ENCODE measurements at regions not wholly inside any gene's neighbourhood (a gene's known extent, or its start where the extent isn't known, plus 50 kb on each side); places are given as distances from the start of the nearest gene placed in this dataset.

DNA sequence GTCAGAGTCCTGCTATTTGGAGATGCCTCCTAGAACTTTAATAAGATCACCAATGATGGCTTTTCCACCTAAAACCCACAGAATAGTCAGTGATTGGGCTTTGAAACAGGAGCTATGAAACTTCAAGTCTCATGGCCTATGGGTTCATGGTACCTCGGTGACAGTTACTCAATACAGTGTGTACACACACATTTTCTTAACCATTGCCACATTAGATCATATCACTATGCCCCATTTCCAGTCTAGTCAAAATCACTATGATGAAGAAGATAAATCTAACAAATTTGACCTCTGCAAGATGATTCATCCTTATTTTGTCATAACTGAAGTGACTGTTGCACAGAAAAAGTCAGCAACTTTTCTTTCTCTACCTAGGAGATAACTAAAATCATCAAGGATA, 86.8 kb upstream of the OR13F1 start:
- H3K36me3 ChIP-seq = no peaks in the 10 kb centered on the region
- TF ChIP-seq EP300 (IDR thresholded peaks at IDR 0.05) = no peak
- TF ChIP-seq POLR2A (IDR thresholded peaks at IDR 0.05) = no peak
- no peak for TF ChIP-seq POLR2AphosphoS5 (IDR thresholded peaks at IDR 0.05)
- TF ChIP-seq CTCF (IDR thresholded peaks at IDR 0.05) = no peak
- no peaks in the 10 kb centered on the region for H3K4me1 ChIP-seq
- H3K27ac ChIP-seq = no peak overlapping the region
- H3K9me3 ChIP-seq = no peaks in the 10 kb centered on the region
- H3K4me3 ChIP-seq = no peak overlapping the region
- no peak for DNase-seq
- intact Hi-C loops (cut with DNase I; ENCODE audit: low total_unique reads) = no loop called here
- 87 to 93% (median 90%) methylated on average over 1 of the region's 1 CpG for WGBS, 5 donors
- H3K27me3 ChIP-seq = no peaks in the 10 kb centered on the region

DNA sequence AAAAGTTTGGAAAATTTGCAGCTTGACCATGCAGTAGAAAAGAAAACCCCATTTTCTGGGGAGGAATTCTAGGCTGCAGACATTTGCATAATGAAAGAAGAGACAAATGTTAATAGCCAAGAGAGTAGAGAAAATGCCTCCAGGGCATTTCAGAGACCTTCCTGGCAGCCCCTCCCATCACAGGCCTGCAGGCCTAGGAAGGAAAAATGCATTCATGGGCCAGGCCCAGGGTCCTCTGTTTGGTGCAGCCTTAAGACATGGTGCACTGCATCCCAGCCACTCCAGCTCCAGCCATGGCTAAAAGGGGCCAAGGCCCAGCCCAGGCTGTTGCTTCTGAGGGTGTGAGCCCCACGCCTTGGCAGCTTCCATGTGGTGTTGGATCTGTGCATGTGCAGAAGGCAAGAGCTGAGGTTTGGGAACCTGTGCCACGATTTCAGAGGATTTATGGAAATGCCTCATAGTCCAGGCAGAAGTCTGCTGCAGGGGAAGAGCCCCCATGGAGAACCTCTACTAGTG, 75.0 kb upstream of the OR13F1 start:
- no peak overlapping the region for H3K27ac ChIP-seq
- H3K27me3 ChIP-seq = no peaks in the 10 kb centered on the region
- H3K9me3 ChIP-seq = peaks cover 0 to 23% (median 10%) of the 10 kb centered on the region in 4 donors
- no peaks in the 10 kb centered on the region for H3K4me1 ChIP-seq
- TF ChIP-seq CTCF (IDR thresholded peaks at IDR 0.05) (no peak), POLR2A (IDR thresholded peaks at IDR 0.05) (no peak), POLR2AphosphoS5 (IDR thresholded peaks at IDR 0.05) (no peak), EP300 (IDR thresholded peaks at IDR 0.05) (no peak)
- no peaks in the 10 kb centered on the region for H3K36me3 ChIP-seq
- intact Hi-C loops (cut with DNase I; ENCODE audit: low total_unique reads) = no loop called here
- no peak overlapping the region for H3K4me3 ChIP-seq
- DNase-seq = no peak
- 50 to 60% (median 57%) methylated on average over 1 to 2 of the region's 2 CpGs for WGBS, 5 donors

GRCh38 chr9:104435059-104435458, 69.0 kb upstream of the OR13F1 start:
- Histone ChIP-seq H3K27ac (no peak overlapping the region), H3K4me3 (no peak overlapping the region), H3K27me3 (no peaks in the 10 kb centered on the region), H3K36me3 (no peaks in the 10 kb centered on the region), H3K4me1 (no peaks in the 10 kb centered on the region), H3K9me3 (peaks cover 0 to 4% (median 1%) of the 10 kb centered on the region in 4 donors)
- WGBS, 5 donors = 64 to 82% (median 76%) methylated on average over 4 of the region's 4 CpGs
- TF ChIP-seq CTCF (IDR thresholded peaks at IDR 0.05) (no peak), POLR2AphosphoS5 (IDR thresholded peaks at IDR 0.05) (no peak), EP300 (IDR thresholded peaks at IDR 0.05) (no peak), POLR2A (IDR thresholded peaks at IDR 0.05) (no peak)
- intact Hi-C loops (cut with DNase I; ENCODE audit: low total_unique reads) = no loop called here
- no peak for DNase-seq

GRCh38 chr9:104448036-104448435, 56.0 kb upstream of the OR13F1 start:
- no peaks in the 10 kb centered on the region for H3K9me3 ChIP-seq
- 67 to 71% (median 68%) methylated on average over 5 of the region's 5 CpGs for WGBS, 5 donors
- no peak for DNase-seq
- no peaks in the 10 kb centered on the region for H3K36me3 ChIP-seq
- H3K27ac ChIP-seq = no peak overlapping the region
- TF ChIP-seq POLR2AphosphoS5 (IDR thresholded peaks at IDR 0.05) = no peak
- TF ChIP-seq EP300 (IDR thresholded peaks at IDR 0.05) = no peak
- no peak for TF ChIP-seq POLR2A (IDR thresholded peaks at IDR 0.05)
- no peak for TF ChIP-seq CTCF (IDR thresholded peaks at IDR 0.05)
- H3K27me3 ChIP-seq = no peaks in the 10 kb centered on the region
- intact Hi-C loops (cut with DNase I; ENCODE audit: low total_unique reads) = no loop called here
- H3K4me3 ChIP-seq = no peak overlapping the region
- H3K4me1 ChIP-seq = no peaks in the 10 kb centered on the region
